ENCODE measurements at regions not wholly inside any gene's neighbourhood (a gene's known extent, or its start where the extent isn't known, plus 50 kb on each side); places are given as distances from the start of the nearest gene placed in this dataset.

- no peak for DNase-seq (ENCODE audit: low spot score)
These were observed 480.5 kb downstream of the KDM4C start for GRCh38 chr9:7238247-7238637.

GRCh38 chr9:7237473-7238246, 479.9 kb downstream of the KDM4C start:
- DNase-seq (ENCODE audit: low spot score), result no peak

GRCh38 chr9:7236186-7236585, 478.4 kb downstream of the KDM4C start:
- no peak for DNase-seq (ENCODE audit: low spot score)

GRCh38 chr9:7234144-7234543, 476.4 kb downstream of the KDM4C start:
- no peak for DNase-seq (ENCODE audit: low spot score)

GRCh38 chr9:7229571-7229970, 471.8 kb downstream of the KDM4C start:
- no peak for DNase-seq (ENCODE audit: low spot score)

DNA sequence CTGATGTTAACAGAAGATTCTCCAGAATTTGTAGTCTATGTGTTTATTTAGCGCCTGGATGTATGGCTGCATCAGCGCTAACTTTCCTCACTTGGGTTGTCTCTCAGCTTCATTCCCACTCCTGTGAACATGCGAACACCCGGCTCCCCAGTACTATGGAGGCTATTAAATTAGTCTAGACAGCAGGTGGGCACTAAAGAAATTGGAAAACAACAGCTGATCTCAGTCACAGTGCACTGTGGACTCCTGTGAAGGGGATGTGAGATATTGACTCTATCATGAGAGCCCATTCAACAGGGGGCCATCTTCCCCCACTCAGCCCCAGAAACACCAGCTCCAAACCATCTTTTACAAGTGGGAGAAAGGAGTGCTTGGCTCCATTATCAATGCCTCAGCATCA, 471.0 kb downstream of the KDM4C start:
- no peak for DNase-seq (ENCODE audit: low spot score)

GRCh38 chr9:7227951-7228350, 470.2 kb downstream of the KDM4C start:
- DNase-seq (ENCODE audit: low spot score), result no peak

- DNase-seq (ENCODE audit: low spot score), result no peak
These were observed 468.4 kb downstream of the KDM4C start for GRCh38 chr9:7226007-7226640.
